Hypothalamus (tissue), 51 donors: ENCODE measurements at regions not wholly inside any gene's neighbourhood (a gene's known extent, or its start where the extent isn't known, plus 50 kb on each side); places are given as distances from the start of the nearest gene placed in this dataset.

Experiments used
- DNase-seq, 51 donors: peaks; one replicate each; lab custom pipeline; 2025; lab: John Stamatoyannopoulos, UW

GRCh38 chr1:10892138-10893065, 96.0 kb upstream of the CASZ1 start:
- DNase-seq = no peak

GRCh38 chr1:10895621-10896020, 99.2 kb upstream of the CASZ1 start:
- DNase-seq = no peak

- no peak for DNase-seq
Measured at GRCh38 chr1:10896673-10897072, 100.2 kb upstream of the CASZ1 start.

GRCh38 chr1:10897321-10897980, 101.0 kb upstream of the CASZ1 start:
- no peak for DNase-seq

- no peak for DNase-seq
Measured at GRCh38 chr1:10897981-10898728, 101.7 kb upstream of the CASZ1 start.

GRCh38 chr1:10898921-10899320, 102.5 kb upstream of the CASZ1 start:
- DNase-seq = no peak

- DNase-seq = no peak
Measured at GRCh38 chr1:10899490-10900250, 103.2 kb upstream of the CASZ1 start.

GRCh38 chr1:10900251-10900651, 103.8 kb upstream of the CASZ1 start:
- no peak for DNase-seq

GRCh38 chr1:10900691-10901090, 104.2 kb upstream of the CASZ1 start:
- DNase-seq = no peak

GRCh38 chr1:10901091-10901890, 104.8 kb upstream of the CASZ1 start:
- peak in 1 of 51 donors; percentile 27 for DNase-seq

GRCh38 chr1:10901891-10902805, 105.7 kb upstream of the CASZ1 start:
- DNase-seq = no peak

- DNase-seq = no peak
Measured at GRCh38 chr1:10903421-10903820, 107.0 kb upstream of the CASZ1 start.

GRCh38 chr1:10903821-10904220, 107.4 kb upstream of the CASZ1 start:
- DNase-seq = no peak

- no peak for DNase-seq
Measured at GRCh38 chr1:10904396-10905358, 107.8 kb upstream of the TARDBP start.

GRCh38 chr1:10905841-10906655, 106.4 kb upstream of the TARDBP start:
- DNase-seq = no peak

- DNase-seq = no peak
Measured at GRCh38 chr1:10906866-10907519, 105.5 kb upstream of the TARDBP start.
